ENCODE measurements at regions not wholly inside any gene's neighbourhood (a gene's known extent, or its start where the extent isn't known, plus 50 kb on each side); places are given as distances from the start of the nearest gene placed in this dataset.

GRCh38 chr2:147609301-147609700, 235.5 kb upstream of the ACVR2A start:
- TF ChIP-seq POLR2A (IDR thresholded peaks at IDR 0.05): no peak
- TF ChIP-seq CTCF (IDR thresholded peaks at IDR 0.05): no peak
- no peak for TF ChIP-seq EP300 (IDR thresholded peaks at IDR 0.05)
- DNase-seq: no peak
- Histone ChIP-seq H3K27me3 (no peaks in the 10 kb centered on the region), H3K27ac (no peak overlapping the region), H3K36me3 (no peaks in the 10 kb centered on the region), H3K4me1 (ENCODE audit: insufficient read depth) (no peaks in the 10 kb centered on the region), H3K9me3 (no peaks in the 10 kb centered on the region), H3K4me3 (no peak overlapping the region)
- intact Hi-C loops (cut with DNase I): no loop called here
- WGBS, 3 donors: 47 to 60% (median 51%) methylated on average over 3 of the region's 3 CpGs

GRCh38 chr2:147607379-147607778, 237.4 kb upstream of the ACVR2A start:
- Histone ChIP-seq H3K36me3 (no peaks in the 10 kb centered on the region), H3K9me3 (no peaks in the 10 kb centered on the region), H3K4me1 (ENCODE audit: insufficient read depth) (no peaks in the 10 kb centered on the region), H3K4me3 (no peak overlapping the region), H3K27me3 (no peaks in the 10 kb centered on the region), H3K27ac (no peak overlapping the region)
- DNase-seq: no peak
- TF ChIP-seq EP300 (IDR thresholded peaks at IDR 0.05) (no peak), POLR2A (IDR thresholded peaks at IDR 0.05) (no peak)
- intact Hi-C loops (cut with DNase I): no loop called here
- WGBS, 3 donors: 96 to 99% (median 97%) methylated on average over 3 of the region's 3 CpGs

GRCh38 chr2:147603876-147604275, 241.0 kb upstream of the ACVR2A start:
- Histone ChIP-seq H3K4me1 (ENCODE audit: insufficient read depth) (no peaks in the 10 kb centered on the region), H3K36me3 (no peaks in the 10 kb centered on the region), H3K9me3 (no peaks in the 10 kb centered on the region), H3K27me3 (no peaks in the 10 kb centered on the region), H3K4me3 (no peak overlapping the region), H3K27ac (no peak overlapping the region)
- DNase-seq: no peak
- no peak for TF ChIP-seq POLR2A (IDR thresholded peaks at IDR 0.05)
- no peak for TF ChIP-seq CTCF (IDR thresholded peaks at IDR 0.05)
- TF ChIP-seq EP300 (IDR thresholded peaks at IDR 0.05): no peak
- intact Hi-C loops (cut with DNase I): no loop called here
- WGBS, 3 donors: 69 to 76% (median 71%) methylated on average over 3 of the region's 3 CpGs

- Histone ChIP-seq H3K27me3 (no peaks in the 10 kb centered on the region), H3K9me3 (no peaks in the 10 kb centered on the region), H3K4me3 (no peak overlapping the region), H3K4me1 (ENCODE audit: insufficient read depth) (no peaks in the 10 kb centered on the region), H3K27ac (no peak overlapping the region), H3K36me3 (no peaks in the 10 kb centered on the region)
- DNase-seq: no peak
- TF ChIP-seq CTCF (IDR thresholded peaks at IDR 0.05) (no peak), EP300 (IDR thresholded peaks at IDR 0.05) (no peak), POLR2A (IDR thresholded peaks at IDR 0.05) (no peak)
- WGBS, 3 donors: 71 to 89% (median 77%) methylated on average over 1 of the region's 1 CpG
- intact Hi-C loops (cut with DNase I): no loop called here
Measured at GRCh38 chr2:147603447-147603846, 241.4 kb upstream of the ACVR2A start.

GRCh38 chr2:147600646-147601045, 244.2 kb upstream of the ACVR2A start:
- H3K27me3 ChIP-seq: no peaks in the 10 kb centered on the region
- no peak for DNase-seq
- TF ChIP-seq EP300 (IDR thresholded peaks at IDR 0.05) (no peak), POLR2A (IDR thresholded peaks at IDR 0.05) (no peak)
- no peak overlapping the region for H3K4me3 ChIP-seq
- no peaks in the 10 kb centered on the region for H3K36me3 ChIP-seq
- H3K4me1 ChIP-seq (ENCODE audit: insufficient read depth): no peaks in the 10 kb centered on the region
- H3K27ac ChIP-seq: no peak overlapping the region
- no peaks in the 10 kb centered on the region for H3K9me3 ChIP-seq
- intact Hi-C loops (cut with DNase I): no loop called here
- WGBS, 3 donors: 79 to 89% (median 84%) methylated on average over 5 of the region's 5 CpGs

GRCh38 chr2:147600223-147600622, 244.6 kb upstream of the ACVR2A start:
- no peaks in the 10 kb centered on the region for H3K36me3 ChIP-seq
- intact Hi-C loops (cut with DNase I): no loop called here
- peaks cover 3% of the 10 kb centered on the region for H3K4me1 ChIP-seq (ENCODE audit: insufficient read depth)
- H3K9me3 ChIP-seq: no peaks in the 10 kb centered on the region
- no peak overlapping the region for H3K27ac ChIP-seq
- TF ChIP-seq POLR2A (IDR thresholded peaks at IDR 0.05) (no peak), CTCF (IDR thresholded peaks at IDR 0.05) (no peak), EP300 (IDR thresholded peaks at IDR 0.05) (no peak)
- DNase-seq: no peak
- 77 to 83% (median 82%) methylated on average over 7 of the region's 7 CpGs for WGBS, 3 donors
- H3K27me3 ChIP-seq: no peaks in the 10 kb centered on the region
- no peak overlapping the region for H3K4me3 ChIP-seq
